ENCODE measurements at regions not wholly inside any gene's neighbourhood (a gene's known extent, or its start where the extent isn't known, plus 50 kb on each side); places are given as distances from the start of the nearest gene placed in this dataset.

DNA sequence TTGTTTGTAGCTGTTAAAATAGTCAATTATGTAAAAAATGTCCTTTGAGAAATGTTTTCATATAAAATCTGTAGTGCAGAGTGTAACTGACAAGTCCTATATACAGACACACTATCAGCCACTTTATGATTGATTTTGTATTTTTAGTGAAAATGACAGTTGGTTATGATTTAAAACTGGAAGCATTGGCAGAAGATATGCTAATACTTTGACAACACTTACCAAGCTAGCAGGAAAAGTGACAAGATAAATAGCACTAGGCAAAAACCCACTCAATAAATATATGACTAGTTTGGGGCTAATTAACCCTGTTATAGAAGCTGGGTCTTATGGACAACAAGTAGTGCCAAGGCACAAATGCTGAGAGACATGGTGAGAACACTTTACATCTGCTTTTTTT lies 772.9 kb upstream of the NOVA1 start:
- no peak for DNase-seq (ENCODE audit: low read depth, low spot score)

DNA sequence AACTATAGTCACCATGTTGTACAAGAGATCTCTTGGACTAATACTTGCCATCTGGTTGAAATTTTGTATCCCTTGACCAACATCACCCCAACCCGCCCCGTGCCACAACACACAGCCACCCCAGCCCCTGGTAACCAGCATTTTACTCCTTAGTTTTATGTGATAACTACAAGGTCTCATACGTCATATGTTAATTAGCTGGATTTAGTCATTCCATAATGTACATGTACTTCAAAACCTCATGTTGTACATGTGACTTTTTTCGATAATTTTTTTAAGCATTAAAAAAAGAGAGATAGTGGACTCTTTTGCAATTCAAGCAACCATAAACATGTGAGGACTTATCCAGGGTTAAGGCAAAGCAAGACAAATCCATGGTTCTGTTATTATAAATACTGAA lies 773.4 kb upstream of the NOVA1 start:
- DNase-seq (ENCODE audit: low read depth, low spot score): no peak

DNA sequence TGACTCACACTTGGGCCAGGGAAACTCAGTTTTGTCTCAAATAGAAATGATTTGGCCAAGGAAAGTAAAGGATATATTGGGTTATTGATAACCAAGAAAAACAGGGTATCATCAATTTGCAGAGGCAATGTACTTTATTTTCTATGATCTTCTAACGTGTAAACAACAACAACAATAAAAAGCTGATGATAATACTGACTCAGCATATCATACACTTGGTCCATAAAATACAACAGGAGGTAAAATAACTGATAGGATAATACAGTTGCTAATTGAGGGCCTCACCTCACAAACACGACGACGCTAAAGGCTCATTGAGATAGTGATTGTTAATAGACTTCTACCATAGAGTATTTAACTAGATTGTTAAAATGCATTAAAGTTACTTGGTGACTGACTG lies 774.0 kb upstream of the NOVA1 start:
- no peak for DNase-seq (ENCODE audit: low read depth, low spot score)

DNA sequence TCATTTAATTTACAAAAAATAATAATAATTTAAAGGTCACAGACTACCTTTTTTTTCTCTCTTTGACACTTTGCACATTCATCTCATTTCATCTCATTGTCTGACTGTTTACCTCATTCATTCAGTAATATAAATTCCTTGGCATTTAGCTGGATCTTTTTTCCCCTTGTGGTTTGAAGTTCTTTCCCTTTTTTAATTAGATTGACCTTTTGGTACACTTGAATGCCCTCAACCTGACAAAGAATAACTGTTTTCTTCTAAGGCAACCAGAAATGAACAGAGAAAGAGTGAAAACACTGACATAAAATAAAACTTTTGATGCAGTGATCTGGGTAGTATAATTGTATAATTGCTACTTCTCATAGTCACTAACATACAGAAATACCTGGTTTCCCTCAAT lies 774.9 kb upstream of the NOVA1 start:
- no peak for DNase-seq (ENCODE audit: low read depth, low spot score)

DNA sequence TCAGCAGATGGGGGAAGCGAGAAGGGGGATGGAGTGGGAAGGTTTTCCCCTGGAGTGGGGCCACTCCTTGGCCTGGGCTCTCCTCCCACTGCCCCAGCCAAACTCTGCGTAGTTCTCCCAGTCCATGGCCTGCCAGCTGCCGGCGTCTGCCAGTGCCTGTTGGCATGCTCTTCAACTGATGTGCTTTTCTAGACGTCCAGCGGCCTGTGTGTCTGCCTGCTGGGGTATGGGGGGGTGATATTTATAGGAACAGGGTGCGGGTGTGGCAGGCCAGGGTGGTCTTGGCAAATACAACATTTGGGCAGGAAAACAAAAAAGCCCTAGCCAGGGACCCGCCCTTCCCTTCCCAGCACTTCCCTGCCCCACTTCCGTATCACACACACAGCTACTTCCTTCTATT lies 786.3 kb upstream of the NOVA1 start:
- DNase-seq (ENCODE audit: low read depth, low spot score): no peak

DNA sequence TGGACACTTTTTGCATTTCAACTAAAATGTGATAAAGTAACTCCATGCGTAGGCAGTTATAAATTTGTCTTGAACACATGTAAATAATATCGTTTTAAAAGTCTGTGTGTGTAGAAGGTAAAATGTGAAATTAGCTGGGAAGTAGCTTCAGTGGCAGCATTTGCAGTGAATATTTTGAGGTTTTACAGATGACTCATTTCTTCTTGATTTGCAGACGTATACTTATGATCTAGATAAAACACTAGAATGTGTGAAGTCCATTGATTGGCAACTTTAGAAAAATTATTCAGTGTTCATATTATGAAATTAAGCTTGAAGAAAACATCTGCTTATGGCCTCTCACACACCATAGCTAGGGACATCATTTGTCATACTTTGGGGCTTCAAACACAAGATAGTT lies 788.6 kb upstream of the NOVA1 start:
- DNase-seq (ENCODE audit: low read depth, low spot score): no peak

DNA sequence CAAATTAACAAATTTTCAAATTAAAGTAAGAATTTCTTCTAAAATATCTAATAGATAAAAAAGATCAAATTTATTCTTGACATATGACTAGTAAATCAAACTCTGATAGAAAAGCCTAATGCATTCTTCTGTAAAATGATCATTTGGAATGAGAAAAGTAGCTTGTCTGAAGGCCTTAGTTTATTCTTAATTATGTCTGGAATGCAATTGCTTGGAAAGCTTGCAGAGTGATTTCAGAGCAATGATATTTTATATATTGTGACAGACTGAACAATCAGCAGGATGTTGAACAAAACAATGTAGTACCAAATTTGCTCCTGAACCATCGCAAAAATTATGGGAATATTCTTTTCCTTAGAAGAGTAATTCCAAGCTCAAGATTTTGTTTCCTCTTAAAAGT lies 789.6 kb upstream of the NOVA1 start:
- no peak for DNase-seq (ENCODE audit: low read depth, low spot score)

DNA sequence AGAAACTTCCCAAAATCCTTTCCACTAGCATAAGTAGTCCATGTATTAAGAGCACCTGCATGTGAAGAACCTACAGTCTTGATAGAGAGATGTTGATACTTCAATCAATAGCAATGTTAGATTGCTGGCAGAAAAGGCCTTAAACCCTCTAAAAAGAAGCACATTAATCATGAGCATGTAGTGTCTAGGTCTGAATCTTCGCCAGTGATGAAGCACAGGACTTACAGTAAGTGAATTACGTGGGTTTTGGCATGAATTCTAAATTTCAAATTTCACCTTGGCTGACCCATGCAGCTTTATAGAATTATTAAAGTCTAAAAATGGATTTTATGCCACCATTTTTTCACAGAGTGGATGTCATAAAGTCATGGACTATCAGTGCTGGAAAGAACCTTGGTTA lies 791.6 kb upstream of the NOVA1 start:
- DNase-seq (ENCODE audit: low read depth, low spot score): no peak

DNA sequence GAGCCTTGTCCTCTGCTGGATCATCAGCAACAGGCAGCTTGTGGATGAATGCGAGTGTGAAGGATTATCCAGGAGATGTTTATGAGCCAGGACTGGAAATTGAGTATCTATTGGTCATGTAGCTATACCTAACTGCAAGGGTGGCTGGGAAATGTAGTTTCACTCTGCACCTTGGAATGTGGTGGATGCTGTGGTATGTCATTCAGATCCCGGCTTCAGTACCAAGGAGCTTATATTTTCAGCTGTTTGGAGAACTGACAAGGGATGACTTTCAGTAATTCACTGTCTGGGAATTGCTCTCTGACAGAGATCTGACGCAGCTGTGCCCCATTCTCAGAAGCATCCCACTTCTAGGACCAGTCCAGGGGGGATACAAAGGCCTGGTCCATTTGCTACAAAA lies 792.3 kb upstream of the NOVA1 start:
- no peak for DNase-seq (ENCODE audit: low read depth, low spot score)

DNA sequence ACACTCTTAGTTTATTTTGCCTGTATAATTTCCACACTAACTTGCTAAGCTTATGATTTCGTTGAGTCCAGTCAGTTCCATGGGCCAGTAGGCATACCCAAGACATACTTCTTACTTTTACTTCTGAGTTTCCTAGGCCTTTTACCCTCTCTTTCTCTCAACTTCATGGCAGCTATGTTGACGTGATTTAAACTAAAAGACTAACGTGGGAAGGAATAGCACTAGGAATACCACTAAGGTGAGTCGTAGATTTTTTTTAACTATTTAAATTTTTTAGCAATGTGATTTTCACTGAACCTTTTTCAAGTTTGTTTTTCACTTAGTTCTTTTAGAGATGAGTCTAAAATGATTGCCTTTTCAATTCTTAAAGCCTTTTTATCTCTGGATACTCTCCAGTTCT lies 793.5 kb upstream of the NOVA1 start:
- no peak for DNase-seq (ENCODE audit: low read depth, low spot score)

DNA sequence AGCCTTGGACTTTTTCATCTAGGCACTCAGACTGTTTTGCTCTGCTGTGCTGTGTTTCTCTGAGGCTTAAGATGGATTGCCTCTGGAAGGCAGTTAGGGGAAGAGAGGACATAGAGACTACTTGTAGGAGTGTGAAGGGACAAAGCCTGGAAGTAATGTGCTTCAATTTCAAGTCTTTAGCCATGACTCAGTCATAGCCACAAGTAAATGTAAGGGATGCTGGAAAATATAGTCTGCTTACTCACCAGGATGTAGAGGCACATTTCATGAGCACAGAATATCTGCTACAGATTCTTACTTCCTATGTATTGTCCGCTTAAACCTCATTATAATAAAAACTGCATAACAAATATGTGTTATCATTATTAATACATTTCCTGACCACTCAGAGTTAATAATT lies 794.3 kb upstream of the NOVA1 start:
- no peak for DNase-seq (ENCODE audit: low read depth, low spot score)

DNA sequence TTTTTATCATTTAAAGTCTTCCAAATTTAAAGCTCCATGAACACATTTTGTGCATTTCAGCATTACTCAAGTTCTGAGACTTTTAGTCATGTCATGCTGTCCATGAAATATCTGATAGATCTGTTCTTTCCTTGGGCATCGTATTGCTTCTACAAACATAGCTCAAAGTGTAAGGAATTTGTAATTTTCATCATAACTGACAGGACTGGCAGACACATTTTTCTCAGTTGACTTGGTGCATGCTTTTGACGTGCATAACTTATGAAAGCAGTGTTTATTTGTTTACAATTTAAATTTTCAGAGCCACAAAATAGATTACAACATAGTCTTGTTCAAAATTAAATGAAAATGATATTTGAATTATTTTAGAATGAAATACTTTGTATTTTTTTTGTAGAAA lies 812.1 kb upstream of the NOVA1 start:
- DNase-seq (ENCODE audit: low read depth, low spot score): no peak

DNA sequence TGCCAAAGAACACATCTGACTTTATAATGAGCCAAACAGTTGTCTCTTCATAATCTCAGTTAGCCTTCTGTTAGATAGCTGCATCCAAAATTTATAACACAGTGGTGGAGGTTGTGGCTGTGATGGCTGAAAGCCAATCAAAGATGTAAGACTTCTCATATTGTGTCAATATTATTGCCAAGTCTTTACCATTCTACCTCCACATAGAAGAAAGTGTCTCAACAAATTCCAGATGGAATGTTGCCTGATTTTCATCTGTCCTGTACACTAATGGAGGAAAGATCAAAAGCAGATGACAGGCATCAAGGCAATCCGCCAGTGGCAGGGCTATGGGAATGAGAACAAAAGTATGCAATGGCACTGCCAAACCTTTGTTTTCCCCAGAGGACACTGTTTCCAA lies 813.1 kb upstream of the NOVA1 start:
- no peak for DNase-seq (ENCODE audit: low read depth, low spot score)

DNA sequence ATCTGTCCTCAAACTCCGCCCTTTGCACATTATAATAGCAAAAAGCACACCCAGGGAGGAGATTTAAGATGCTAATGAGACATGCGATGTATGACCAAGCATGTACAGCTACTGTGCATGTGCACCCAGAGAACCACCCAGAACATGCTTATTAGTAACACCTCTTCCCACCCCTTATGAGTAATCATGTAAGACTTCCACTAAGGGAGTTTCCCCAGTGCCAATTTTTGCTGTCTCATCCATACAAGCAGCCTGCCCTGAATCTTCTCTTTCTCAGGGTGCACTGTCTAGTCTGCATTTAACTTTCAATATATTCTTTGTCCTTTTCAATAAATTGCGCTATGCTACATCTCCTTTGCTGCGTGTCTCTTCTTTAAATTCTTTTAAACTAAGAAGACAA lies 830.0 kb upstream of the NOVA1 start:
- no peak for DNase-seq (ENCODE audit: low read depth, low spot score)

DNA sequence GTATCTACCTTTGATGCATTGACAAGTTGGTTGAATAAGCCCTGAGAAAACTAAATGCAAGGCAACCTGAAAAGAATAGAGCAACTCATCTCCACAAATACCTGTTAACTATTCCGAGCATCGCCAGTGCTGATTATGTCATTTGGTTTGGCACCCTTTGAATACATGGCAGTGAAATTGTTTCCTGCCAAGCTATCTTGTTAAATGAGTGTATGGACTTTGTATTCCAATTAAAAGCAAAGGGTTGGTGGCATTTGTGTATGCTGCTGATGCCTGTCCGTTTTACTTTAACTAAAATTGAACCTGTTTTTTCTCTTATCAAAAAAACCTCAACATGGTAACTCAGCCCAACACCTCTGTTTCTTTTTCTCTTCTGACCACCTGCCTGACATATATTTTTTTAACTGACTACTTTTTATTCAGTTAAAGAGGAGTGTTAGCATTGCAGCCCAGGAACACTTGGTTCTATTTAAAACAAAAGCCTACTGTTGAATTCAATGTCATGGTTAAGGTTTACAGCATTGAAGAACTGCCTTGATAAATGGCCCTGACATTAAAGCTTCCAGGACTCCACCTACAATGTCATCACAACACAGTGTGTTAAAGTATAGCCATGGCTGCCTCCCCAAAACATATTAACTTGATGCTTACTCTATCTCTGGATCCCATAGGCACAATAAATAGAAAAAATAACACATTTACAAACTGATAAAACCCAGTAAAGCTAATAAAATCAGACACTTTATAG lies 838.3 kb upstream of the NOVA1 start:
- no peak for DNase-seq (ENCODE audit: low read depth, low spot score)

DNA sequence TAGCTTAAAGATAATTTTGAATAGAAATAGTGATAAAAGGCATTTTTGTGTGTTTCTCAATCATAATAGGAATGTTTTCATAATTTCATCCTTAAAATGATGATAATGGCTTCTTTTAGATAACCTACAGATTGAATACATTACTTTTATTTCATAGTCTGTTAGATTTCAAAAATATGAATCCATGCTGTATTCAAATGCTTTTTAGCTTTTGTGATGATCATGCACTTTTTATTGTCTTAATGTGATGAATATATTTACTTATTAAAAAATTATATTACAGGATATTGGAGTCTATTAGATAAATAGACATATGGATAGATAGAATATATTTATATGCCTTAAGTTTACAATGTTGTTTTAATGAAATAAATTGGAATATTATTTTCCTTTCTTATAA lies 886.8 kb upstream of the NOVA1 start:
- no peak for DNase-seq (ENCODE audit: low read depth, low spot score)

DNA sequence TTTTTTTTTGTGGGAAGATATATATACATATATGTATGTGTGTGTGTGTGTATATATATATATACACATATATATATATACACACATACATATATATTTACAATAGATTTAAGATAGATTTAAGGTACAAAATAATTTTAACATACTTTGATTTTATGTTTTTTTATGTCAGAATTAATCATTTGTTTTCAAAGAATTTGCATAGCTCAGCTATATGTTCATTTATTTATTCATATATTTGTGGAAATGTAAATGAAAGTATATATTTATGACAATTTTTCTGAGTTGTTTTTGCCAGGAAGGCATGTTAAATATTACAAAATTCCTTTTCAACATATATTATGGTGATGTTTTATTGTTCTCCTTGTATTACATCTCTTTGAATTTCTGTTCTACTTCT lies 887.4 kb upstream of the NOVA1 start:
- no peak for DNase-seq (ENCODE audit: low read depth, low spot score)

DNA sequence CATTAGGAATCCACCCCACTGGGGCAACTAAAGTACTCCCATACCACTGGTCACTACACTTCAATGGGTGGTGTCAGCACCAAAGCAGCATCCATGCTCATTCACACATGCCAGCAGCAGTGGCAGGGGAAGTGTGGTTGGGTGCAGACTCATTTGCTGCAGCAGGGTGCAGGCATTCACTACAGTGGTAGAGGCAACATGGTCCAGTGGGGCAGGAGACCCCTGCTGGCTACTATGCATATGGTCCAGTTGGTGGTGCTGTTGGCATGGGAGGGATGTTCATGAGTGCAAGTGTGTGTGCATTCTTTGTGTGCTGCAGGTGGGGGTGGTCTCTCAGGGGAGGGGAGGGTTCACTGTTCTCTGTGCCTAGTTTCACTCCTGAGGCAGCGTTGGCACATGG lies 908.4 kb upstream of the NOVA1 start:
- no peak for DNase-seq (ENCODE audit: low read depth, low spot score)

DNA sequence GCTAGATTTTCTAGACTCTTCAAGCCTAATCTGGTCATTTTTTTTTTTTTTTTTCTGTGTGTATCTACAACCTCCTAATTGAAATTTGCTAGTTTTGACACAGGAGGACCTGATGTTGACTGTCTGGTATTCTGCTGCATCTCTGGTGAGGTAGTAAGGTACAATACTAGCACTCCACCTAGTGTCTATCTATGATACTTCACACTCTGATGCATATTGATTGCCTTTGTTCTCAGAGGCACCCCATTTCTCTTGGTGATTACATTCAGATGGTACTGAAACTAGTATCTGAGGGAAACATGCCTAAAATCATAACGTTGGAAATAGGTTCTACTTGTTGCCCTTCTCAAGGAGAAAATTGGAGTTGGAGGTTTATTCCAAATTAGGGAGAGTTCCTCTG lies 930.5 kb upstream of the NOVA1 start:
- no peak for DNase-seq (ENCODE audit: low read depth, low spot score)

DNA sequence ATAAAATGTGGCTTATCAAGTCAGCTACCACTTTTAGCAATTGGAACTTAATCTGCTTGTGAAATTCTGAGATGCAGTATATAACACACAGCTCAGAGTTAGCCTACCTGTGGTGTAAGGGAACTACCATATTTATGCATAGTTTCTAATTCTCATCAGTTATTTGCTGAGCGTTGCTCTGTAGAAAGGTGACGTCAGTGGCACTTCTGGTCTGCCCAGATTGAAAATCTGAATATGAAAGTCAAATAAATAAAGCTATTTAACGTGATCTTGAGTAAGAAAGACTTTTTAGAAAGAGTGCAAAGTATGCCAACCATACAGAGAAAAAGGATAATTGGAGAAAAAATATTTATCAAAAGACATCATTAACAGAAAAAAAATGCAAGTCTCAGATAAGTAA lies 938.9 kb upstream of the NOVA1 start:
- DNase-seq (ENCODE audit: low read depth, low spot score): no peak

DNA sequence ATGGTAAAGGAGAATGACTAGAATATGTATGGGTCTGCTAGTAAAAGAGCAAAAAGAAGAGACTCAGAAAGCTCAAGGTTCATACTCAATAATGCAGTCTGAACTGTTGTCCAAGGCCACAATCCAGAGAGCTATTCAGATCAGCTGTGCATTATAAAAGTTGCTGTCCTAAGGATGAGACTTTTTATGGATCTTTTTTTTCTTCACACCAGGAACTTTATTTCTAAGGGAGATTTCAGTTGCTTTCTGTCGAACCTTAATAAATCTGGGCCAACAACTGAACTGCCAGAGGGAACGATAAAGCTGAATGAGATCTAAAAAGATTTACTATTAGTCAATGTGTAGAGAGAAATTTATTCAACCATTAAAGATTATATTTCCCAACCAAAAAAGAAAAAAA lies 948.3 kb upstream of the NOVA1 start:
- no peak for DNase-seq (ENCODE audit: low read depth, low spot score)

DNA sequence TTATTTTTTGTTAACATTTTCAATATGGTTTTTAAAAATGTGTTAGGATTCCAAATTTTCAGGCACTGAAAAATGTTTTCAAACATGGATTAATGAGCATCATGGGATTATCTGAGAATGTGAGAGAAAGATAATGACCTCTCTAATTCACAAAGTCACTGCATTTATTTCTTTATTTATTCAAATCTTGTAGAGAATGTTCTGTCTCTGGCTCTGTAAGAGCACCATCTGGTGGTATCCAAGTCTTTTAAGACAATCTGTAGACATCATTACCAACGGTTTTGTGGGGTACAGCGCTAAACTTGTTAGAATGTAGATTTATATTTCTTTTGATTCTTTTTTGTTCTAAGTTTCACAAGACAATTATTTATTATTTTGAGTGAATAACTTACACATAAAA lies 956.0 kb upstream of the NOVA1 start:
- DNase-seq (ENCODE audit: low read depth, low spot score): no peak

DNA sequence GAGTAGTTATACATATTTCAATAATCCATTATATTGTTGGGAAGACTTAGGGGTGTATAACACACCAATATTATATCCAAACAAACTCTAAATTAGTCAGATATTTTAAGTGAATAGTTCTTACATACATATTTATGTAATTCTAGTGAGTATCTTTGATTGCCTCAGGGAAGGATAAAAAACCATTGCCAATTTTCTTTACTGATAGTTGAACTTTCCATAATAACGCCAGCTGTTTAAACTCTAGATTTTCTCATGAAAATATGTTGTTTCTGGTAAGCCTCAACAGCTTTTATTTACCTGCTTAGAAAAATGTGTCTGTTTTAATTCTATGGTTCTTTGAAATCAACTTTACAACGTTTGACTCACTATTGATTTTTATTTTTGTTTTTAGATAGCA lies 959.6 kb upstream of the NOVA1 start:
- DNase-seq (ENCODE audit: low read depth, low spot score): no peak

DNA sequence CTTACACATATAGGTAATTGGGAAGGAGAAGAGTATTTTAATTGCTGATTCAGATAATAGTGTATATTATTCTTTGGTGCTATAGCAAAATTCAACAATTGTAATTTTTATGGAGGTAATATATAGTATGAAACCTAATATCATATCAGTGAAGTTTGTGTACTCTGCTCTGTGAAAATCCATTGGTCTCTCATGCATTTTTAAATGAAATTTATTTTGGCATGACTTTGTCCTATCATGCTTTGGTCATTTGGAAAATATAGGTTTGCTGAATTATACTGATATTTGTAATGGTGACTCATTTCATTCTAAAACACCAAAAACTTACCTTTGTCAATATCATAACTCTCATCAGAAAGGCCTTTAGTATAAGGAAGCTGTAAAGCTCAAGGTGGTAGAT lies 962.0 kb upstream of the NOVA1 start:
- DNase-seq (ENCODE audit: low read depth, low spot score): no peak
